OCI-LY1 (cell line): ENCODE measurements at regions not wholly inside any gene's neighbourhood (a gene's known extent, or its start where the extent isn't known, plus 50 kb on each side); places are given as distances from the start of the nearest gene placed in this dataset.

ENCODE experiments used
- H2AFZ ChIP-seq: fragments of 200-600 bp; sonication (generic), shearing (Covaris generic); 2 replicates; pipeline ENCODE4 v1.6.0; 2014; ENCODE audit warnings: antibody characterized with exemption, mild to moderate bottlenecking, low read length
- H3F3A ChIP-seq: fragments of 200-600 bp; sonication (generic), shearing (Covaris generic); 2 replicates; pipeline ENCODE4 v1.6.0; 2014; ENCODE audit warnings: mild to moderate bottlenecking, antibody characterized with exemption, low read length, moderate library complexity; ENCODE audit not compliant: insufficient read depth
- H3K27ac ChIP-seq: fragments of 200-600 bp; sonication (generic); 2 replicates; pipeline ENCODE4 v1.5.1; 2014; ENCODE audit warnings: low read length, mixed run types, mild to moderate bottlenecking, low read depth; ENCODE audit not compliant: poor library complexity, severe bottlenecking
- H3K27me3 ChIP-seq: fragments of 200-600 bp; sonication (generic); 2 replicates; pipeline ENCODE4 v1.6.0; 2014; ENCODE audit warnings: antibody characterized with exemption, mild to moderate bottlenecking, low read length, moderate library complexity; ENCODE audit not compliant: insufficient read depth
- H3K36me3 ChIP-seq: fragments of 200-600 bp; sonication (generic); 2 replicates; pipeline ENCODE4 v1.6.1; 2014; ENCODE audit warnings: mild to moderate bottlenecking, antibody characterized with exemption, low read length, moderate library complexity, mixed read lengths; ENCODE audit not compliant: insufficient read depth
- H3K4me1 ChIP-seq: fragments of 200-600 bp; sonication (generic); 2 replicates; pipeline ENCODE4 v1.5.1; 2014; ENCODE audit warnings: mild to moderate bottlenecking, low read length, moderate library complexity; ENCODE audit not compliant: insufficient read depth, severe bottlenecking
- H3K4me2 ChIP-seq: fragments of 200-600 bp; sonication (generic), shearing (Covaris generic); 2 replicates; pipeline ENCODE4 v1.6.1; 2014; ENCODE audit warnings: low read length
- H3K4me3 ChIP-seq: fragments of 200-600 bp; sonication (generic); 2 replicates; pipeline ENCODE4 v1.5.1; 2014; ENCODE audit warnings: low read length, low read depth, mild to moderate bottlenecking, mixed read lengths; ENCODE audit not compliant: poor library complexity, severe bottlenecking
- H3K79me2 ChIP-seq: fragments of 200-600 bp; shearing (Covaris generic); 2 replicates; pipeline ENCODE4 v1.6.1; 2016; ENCODE audit warnings: mixed run types, low read length, mixed read lengths; ENCODE audit not compliant: insufficient read depth
- H3K9ac ChIP-seq: fragments of 200-600 bp; sonication (generic), shearing (Covaris generic); 2 replicates; pipeline ENCODE4 v1.6.1; 2014; ENCODE audit warnings: mild to moderate bottlenecking, low read length, mixed read lengths
- H3K9me2 ChIP-seq: fragments of 200-600 bp; sonication (generic), shearing (Covaris generic); 2 replicates; pipeline ENCODE4 v1.6.1; 2014; ENCODE audit warnings: low read depth, mild to moderate bottlenecking, low read length, mixed read lengths
- H3K9me3 ChIP-seq: fragments of 200-600 bp; shearing (Covaris generic); 2 replicates; pipeline ENCODE4 v1.6.1; 2014; ENCODE audit warnings: low read length, mixed read lengths
- H4K20me1 ChIP-seq: fragments of 200-600 bp; sonication (generic), shearing (Covaris generic); 2 replicates; pipeline ENCODE4 v1.6.0; 2016; ENCODE audit warnings: mild to moderate bottlenecking, low read length; ENCODE audit not compliant: insufficient read depth
- EZH2 ChIP-seq: fragments of 200-600 bp; sonication (generic), shearing (Covaris generic); IDR thresholded peaks from 2 replicates; pipeline ENCODE4 v1.8.0; 2017; ENCODE audit warnings: borderline replicate concordance, mixed run types, mild to moderate bottlenecking, antibody characterized with exemption, low read length, moderate library complexity, mixed read lengths
- TF ChIP-seq, protein P1 (sequence below): fragments of 200-600 bp; sonication (generic), shearing (Covaris generic); IDR thresholded peaks from 2 replicates; pipeline ENCODE4 v1.5.1; 2017; ENCODE audit warnings: mild to moderate bottlenecking, antibody characterized with exemption, low read length, moderate library complexity, mixed read lengths

DNA sequence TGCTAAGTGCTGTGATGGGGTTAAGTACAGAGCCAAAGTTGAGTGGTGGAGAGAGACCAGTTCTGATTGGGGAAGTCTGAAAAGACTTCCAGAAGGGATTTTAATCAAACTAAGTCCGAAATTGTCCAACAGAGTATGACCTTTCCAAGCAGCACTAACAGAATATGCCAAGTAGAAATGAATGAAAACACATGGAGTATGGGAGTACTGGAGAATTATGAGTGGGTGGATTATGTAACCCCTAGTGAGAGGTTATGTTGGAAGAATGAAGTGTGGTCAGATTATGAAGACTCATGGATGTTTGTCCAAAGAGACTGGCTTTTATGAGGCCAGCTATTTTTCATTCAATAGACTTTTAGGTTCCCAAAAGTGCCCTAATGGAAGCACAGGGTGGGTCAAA is 94.0 kb upstream of the PLEKHA5 start:
- Histone ChIP-seq H4K20me1 (no peaks in the 10 kb centered on the region), H3K4me1 (no peaks in the 10 kb centered on the region), H3K36me3 (no peaks in the 10 kb centered on the region; the same call in 1 of the 2 replicates), H3F3A (no peaks in the 10 kb centered on the region), H3K79me2 (no peaks in the 10 kb centered on the region), H3K9me2 (no peaks in the 10 kb centered on the region), H3K4me3 (no peak overlapping the region), H3K9ac (no peak overlapping the region), H3K9me3 (peaks cover 2% of the 10 kb centered on the region; the same call in 1 of the 2 replicates), H3K27ac (no peak overlapping the region), H3K27me3 (no peaks in the 10 kb centered on the region), H3K4me2 (no peak overlapping the region), H2AFZ (no peak overlapping the region)
- TF ChIP-seq, protein P1, sequence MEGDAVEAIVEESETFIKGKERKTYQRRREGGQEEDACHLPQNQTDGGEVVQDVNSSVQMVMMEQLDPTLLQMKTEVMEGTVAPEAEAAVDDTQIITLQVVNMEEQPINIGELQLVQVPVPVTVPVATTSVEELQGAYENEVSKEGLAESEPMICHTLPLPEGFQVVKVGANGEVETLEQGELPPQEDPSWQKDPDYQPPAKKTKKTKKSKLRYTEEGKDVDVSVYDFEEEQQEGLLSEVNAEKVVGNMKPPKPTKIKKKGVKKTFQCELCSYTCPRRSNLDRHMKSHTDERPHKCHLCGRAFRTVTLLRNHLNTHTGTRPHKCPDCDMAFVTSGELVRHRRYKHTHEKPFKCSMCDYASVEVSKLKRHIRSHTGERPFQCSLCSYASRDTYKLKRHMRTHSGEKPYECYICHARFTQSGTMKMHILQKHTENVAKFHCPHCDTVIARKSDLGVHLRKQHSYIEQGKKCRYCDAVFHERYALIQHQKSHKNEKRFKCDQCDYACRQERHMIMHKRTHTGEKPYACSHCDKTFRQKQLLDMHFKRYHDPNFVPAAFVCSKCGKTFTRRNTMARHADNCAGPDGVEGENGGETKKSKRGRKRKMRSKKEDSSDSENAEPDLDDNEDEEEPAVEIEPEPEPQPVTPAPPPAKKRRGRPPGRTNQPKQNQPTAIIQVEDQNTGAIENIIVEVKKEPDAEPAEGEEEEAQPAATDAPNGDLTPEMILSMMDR = no peak
- TF ChIP-seq EZH2 = no peak

DNA sequence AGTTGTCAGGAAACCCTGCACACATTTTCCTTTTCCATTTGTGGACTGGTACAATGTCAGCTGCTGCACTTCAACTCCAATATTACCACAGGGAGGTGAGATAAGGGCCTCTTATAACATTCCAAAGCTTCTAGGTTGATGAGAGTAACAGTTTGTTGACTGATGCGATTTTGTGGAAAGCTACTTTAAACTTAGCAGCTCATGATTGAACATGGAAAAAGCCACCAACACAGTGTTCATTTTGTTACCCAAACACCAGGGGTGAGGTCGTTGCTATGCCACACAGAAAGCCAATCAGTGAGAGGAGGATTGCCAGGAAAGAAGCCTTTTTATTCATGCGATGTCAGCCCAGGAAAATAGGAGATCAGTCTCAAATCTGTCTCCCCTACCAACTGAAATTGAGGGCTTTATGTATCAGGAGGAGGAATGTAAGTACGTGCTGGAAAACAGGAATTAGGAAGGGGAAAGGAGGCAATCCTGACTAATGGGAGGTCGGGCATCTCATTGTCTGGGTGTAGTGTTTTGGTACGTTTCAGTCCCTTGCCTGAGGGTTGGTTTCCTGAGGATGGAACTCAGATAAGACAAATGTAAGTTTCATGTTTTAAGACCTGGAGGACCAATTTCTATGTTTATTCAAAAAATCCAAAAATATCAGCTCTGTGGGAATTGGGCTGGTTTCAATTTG is 92.7 kb upstream of the PLEKHA5 start:
- Histone ChIP-seq H3K9me2 (no peaks in the 10 kb centered on the region), H3K79me2 (no peaks in the 10 kb centered on the region), H3K36me3 (no peaks in the 10 kb centered on the region; the same call in 1 of the 2 replicates), H3K9me3 (peaks cover 2% of the 10 kb centered on the region; the same call in 1 of the 2 replicates), H3K27me3 (no peaks in the 10 kb centered on the region), H3K4me2 (no peak overlapping the region), H3K27ac (no peak overlapping the region), H4K20me1 (no peaks in the 10 kb centered on the region), H3K4me3 (no peak overlapping the region), H3F3A (no peaks in the 10 kb centered on the region), H3K9ac (no peak overlapping the region), H2AFZ (no peak overlapping the region), H3K4me1 (no peaks in the 10 kb centered on the region)
- no peak for TF ChIP-seq EZH2
- TF ChIP-seq, protein P1 = no peak

DNA sequence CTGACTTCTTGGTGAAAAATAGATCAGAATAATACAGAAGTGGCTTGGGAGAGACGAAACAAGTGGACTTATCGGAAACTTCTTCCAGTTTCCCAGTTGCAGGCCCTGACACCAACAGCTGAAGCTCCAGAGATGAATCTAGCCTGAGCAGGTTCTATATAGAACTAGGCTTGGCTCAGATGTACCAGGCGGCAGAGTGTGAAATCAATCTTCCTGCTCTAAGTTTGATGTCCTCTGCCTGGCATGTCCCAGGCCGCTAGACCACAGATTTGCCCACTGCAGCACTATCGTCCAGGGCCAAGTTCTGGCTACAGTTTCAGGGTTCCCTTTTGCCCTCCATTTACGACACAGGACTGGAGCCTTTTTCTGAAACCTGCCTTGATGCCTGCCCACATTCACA is 91.3 kb upstream of the PLEKHA5 start:
- H3K9ac ChIP-seq = no peak overlapping the region
- no peaks in the 10 kb centered on the region for H4K20me1 ChIP-seq
- no peaks in the 10 kb centered on the region for H3F3A ChIP-seq
- H3K27me3 ChIP-seq = no peaks in the 10 kb centered on the region
- no peak for TF ChIP-seq EZH2
- TF ChIP-seq, protein P1 = no peak
- H3K9me2 ChIP-seq = no peaks in the 10 kb centered on the region
- H3K79me2 ChIP-seq = no peaks in the 10 kb centered on the region
- no peaks in the 10 kb centered on the region for H3K9me3 ChIP-seq
- no peak overlapping the region for H3K4me2 ChIP-seq
- no peak overlapping the region for H3K27ac ChIP-seq
- no peaks in the 10 kb centered on the region for H3K36me3 ChIP-seq
- no peaks in the 10 kb centered on the region for H3K4me1 ChIP-seq
- H3K4me3 ChIP-seq = no peak overlapping the region
- H2AFZ ChIP-seq = no peak overlapping the region
